PC-9 (cell line): ENCODE measurements at regions not wholly inside any gene's neighbourhood (a gene's known extent, or its start where the extent isn't known, plus 50 kb on each side); places are given as distances from the start of the nearest gene placed in this dataset.

Source experiments
- CTCF ChIP-seq: fragments of 200-600 bp; sonication (generic); conservative IDR thresholded peaks from 2 replicates; pipeline ENCODE4 v1.6.1; 2017; ENCODE audit warnings: mixed run types, antibody characterized with exemption, mild to moderate bottlenecking, moderate library complexity
- EZH2 ChIP-seq: fragments of 200-600 bp; sonication (generic); IDR thresholded peaks from 2 replicates; pipeline ENCODE4 v1.8.0; 2017; ENCODE audit warnings: antibody characterized with exemption, low read depth

GRCh38 chr18:39325973-39326372, 1760.4 kb upstream of the CELF4 start:
- TF ChIP-seq CTCF: no peak
- TF ChIP-seq EZH2: no peak
